GF-D8 (cell line): ENCODE measurements at regions not wholly inside any gene's neighbourhood (a gene's known extent, or its start where the extent isn't known, plus 50 kb on each side); places are given as distances from the start of the nearest gene placed in this dataset.
"Not testable (repeated sequence)": the region's sequence is repeated elsewhere in the genome, so short reads cannot be mapped to it uniquely, and the experiment has no call there.

Source experiments
- DNase-seq: peaks from one replicate; lab custom pipeline; 2025; lab: John Stamatoyannopoulos, UW

- DNase-seq = no peak
Observed at GRCh38 chr16:88303890-88304819, 78.6 kb upstream of the ZNF469 start.

GRCh38 chr16:88305176-88305575, 77.6 kb upstream of the ZNF469 start:
- DNase-seq = no peak

- no peak for DNase-seq
Observed at GRCh38 chr16:88306411-88306810, 76.3 kb upstream of the ZNF469 start.

- DNase-seq = no peak
Observed at GRCh38 chr16:88306860-88307545, 75.8 kb upstream of the ZNF469 start.

GRCh38 chr16:88308441-88309173, 74.2 kb upstream of the ZNF469 start:
- no peak for DNase-seq

- DNase-seq = no peak
Observed at GRCh38 chr16:88309174-88309907, 73.4 kb upstream of the ZNF469 start.

GRCh38 chr16:88309908-88310265, 72.9 kb upstream of the ZNF469 start:
- no peak for DNase-seq

- no peak for DNase-seq
Observed at GRCh38 chr16:88310796-88311605, 71.8 kb upstream of the ZNF469 start.

- not testable (repeated sequence) for DNase-seq
Observed at GRCh38 chr16:88311860-88312259, 70.9 kb upstream of the ZNF469 start.

GRCh38 chr16:88312732-88313131, 70.0 kb upstream of the ZNF469 start:
- no peak for DNase-seq

- no peak for DNase-seq
Observed at GRCh38 chr16:88314991-88315542, 67.7 kb upstream of the ZNF469 start.

- no peak for DNase-seq
Observed at GRCh38 chr16:88315543-88316105, 67.1 kb upstream of the ZNF469 start.

- DNase-seq = no peak
Observed at GRCh38 chr16:88316151-88316550, 66.6 kb upstream of the ZNF469 start.

GRCh38 chr16:88316941-88317612, 65.7 kb upstream of the ZNF469 start:
- no peak for DNase-seq

GRCh38 chr16:88317613-88317965, 65.2 kb upstream of the ZNF469 start:
- DNase-seq = no peak

- no peak for DNase-seq
Observed at GRCh38 chr16:88318051-88318450, 64.7 kb upstream of the ZNF469 start.

- DNase-seq = no peak
Observed at GRCh38 chr16:88318521-88318920, 64.2 kb upstream of the ZNF469 start.

- DNase-seq = no peak
Observed at GRCh38 chr16:88319116-88319965, 63.4 kb upstream of the ZNF469 start.
